Stimulated activated CD8-positive, alpha-beta memory T cell treated with anti-CD3 and anti-CD28 coated beads, Interleukin-12 subunit alpha, Interleukin-12 subunit beta, amount 100 ng/mL, for 1 hour (primary cell): ENCODE measurements at regions not wholly inside any gene's neighbourhood (a gene's known extent, or its start where the extent isn't known, plus 50 kb on each side); places are given as distances from the start of the nearest gene placed in this dataset.
"Not testable (repeated sequence)": the region's sequence is repeated elsewhere in the genome, so short reads cannot be mapped to it uniquely, and the experiment has no call there.

Source experiments
- DNase-seq: peaks from one replicate; pipeline ENCODE4 v3.0.0-alpha.2; 2020; ENCODE audit warnings: low read depth

DNA sequence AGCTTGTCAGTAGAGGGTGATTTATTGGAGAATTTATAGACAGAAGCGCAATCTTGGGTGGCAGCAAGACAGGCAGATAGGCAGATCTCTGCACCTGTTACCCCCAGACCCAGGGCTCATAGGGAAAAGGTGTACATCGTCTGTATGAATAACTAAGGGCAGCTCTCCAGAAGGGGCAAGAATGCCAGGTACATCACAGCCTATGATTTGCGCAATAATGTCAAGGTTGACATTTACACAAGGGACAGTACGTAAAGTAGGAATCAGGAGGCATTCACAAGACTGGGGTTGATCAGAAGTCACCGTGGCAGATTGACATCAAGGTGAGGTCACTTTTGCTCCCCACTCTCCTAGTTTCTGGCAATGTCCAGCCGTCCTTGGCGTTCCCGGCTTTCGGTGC, 524.1 kb downstream of the TRIML1 start:
- no peak for DNase-seq

DNA sequence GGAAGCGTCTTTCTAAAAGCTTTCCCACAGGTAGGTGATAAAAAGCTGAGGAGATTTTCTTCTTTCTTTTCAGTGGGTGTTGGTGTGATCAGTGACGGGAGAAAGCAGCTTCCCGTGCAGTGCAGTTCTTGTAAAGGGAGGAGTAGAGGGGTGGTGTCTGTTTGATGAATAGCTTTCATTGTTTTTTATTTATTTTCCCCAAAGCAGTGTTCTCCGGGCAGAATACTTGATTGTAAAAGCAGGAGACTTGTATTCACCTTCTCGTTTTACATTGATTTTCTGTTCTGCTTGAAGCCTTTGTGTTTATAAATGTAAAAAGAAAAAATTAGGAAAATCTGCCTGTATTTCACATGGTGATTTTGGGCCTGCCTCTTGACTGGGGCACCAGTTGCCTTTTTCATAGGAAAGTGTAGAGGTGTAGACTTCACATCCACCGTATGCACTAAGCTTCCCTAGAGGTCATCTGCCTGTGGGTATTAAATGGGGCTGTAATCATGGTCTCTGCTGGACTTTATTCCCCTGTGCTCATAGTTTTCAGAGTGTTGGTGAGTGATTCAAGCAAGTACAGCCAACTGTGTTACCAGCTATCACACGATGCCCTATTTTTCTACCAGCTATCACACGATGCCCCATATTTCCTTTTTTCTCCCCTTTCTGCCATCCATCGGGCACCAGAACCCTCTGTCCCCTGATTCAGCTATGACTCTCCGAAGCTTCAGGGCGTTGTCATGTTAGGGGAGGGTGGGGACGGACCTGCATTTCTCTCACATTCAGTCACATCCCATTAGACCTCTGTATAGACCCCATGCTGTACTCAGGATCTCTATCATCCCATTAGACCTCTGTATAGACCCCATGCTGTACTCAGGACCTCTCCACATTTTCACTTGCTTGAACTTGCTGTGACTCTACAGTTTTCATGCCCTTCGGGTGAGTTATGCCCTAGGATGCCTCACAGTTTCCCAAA, 526.5 kb downstream of the TRIML1 start:
- no peak for DNase-seq

DNA sequence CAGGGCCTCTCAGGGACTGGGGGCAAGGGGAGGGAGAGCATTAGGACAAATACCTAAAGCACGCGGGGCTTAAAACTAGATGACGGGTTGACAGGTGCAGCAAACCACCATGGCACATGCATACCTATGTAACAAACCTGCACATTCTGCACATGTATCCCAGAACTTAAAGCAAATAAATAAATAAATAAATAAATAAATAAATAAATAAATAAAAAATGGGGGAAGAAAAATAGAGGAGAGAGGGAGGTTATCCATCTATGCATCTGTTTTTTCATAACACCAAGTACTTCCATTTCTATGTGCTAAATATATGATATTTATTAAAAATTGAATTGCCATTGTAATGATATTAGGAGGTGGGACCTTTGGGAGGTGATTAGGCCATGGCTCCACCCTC, 539.5 kb downstream of the TRIML1 start:
- not testable (repeated sequence) for DNase-seq

DNA sequence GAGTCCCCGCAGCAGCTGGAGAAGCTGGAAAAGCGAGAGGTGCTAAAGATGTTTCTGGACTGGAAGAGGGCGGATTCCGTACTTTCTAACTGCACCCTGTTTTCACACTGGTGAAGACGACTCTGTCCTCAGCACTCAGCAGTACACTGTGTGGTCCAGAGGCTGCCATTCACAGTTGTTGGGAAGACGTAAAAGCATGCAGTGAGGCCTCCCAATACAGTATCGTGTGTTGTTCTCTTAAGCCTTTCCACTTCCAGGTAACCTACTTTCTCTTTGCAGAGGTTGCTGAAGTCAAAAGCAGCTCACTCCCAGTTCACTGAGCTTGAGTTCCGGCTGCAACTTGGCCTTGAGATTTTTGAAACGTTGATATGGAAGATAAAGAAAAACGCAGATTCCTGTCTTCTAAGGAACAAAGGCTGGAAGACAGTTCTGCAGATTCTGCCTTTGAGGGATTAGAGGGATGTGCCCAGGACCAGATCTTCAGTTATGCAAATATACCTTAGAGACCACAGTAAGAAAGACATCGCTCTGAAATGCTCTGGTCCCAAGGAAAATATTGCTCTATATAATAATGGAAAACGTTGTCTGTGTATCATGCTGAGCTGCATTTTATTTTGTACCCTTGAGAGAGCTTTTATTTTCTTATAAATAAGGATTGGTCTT, 540.9 kb downstream of the TRIML1 start:
- no peak for DNase-seq

DNA sequence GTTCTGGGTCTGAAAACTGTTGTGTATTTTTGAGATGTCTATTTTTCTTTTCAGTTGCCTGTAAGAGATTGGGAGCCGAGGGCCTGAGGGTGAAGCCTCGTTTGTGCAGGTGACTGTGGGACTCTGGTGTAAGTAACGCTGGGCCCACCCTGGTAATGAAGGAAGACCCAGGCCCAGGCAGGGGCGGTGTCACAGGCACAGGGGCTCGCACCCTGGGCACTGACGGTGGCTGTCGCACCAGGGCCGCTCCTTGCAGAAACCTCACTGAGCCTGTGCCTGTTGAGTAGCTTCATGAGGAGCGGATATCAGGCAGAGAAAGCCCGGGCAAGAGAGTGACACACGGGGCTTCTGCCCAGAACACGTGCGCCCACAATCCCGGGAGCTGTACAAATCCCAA, 541.4 kb downstream of the TRIML1 start:
- DNase-seq: no peak

DNA sequence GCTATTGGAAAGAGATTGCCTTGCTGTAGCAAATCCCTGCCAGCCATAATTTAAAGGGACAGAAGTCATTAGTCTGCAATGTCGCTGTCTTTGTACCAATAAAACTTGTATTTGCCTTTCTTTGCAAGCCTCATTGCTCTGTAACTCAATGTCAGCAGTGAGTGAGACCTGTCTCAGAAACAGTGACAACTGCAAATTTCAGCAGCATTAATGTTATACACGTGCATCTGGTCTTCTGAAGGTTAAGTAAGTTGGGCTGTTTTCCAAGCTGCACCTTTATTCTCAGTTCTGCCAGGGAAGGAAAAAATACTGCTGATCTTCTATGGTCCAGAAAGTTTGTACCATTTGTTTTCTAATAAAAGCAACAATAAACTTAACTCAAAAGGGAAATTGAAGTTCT, 543.1 kb downstream of the TRIML1 start:
- no peak for DNase-seq

DNA sequence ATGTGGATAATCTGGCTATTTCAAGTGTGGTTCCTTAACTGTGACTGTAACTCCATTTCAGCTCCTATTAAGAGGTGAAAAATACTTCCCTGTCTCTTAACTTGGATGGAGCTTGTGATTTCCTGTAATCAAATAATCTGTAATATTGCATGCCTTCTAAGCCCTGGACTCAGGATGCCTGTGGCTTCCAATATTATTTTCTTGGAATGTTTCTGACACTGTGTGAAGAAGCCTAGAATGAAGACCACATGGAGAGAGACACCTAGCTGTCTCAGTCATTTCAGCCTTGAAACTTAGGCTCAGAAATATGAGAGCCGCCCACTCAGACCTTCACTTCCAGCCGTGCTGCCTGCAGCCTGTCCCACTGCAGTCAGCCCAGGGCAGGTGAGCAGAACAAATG, 544.3 kb downstream of the TRIML1 start:
- DNase-seq: no peak

DNA sequence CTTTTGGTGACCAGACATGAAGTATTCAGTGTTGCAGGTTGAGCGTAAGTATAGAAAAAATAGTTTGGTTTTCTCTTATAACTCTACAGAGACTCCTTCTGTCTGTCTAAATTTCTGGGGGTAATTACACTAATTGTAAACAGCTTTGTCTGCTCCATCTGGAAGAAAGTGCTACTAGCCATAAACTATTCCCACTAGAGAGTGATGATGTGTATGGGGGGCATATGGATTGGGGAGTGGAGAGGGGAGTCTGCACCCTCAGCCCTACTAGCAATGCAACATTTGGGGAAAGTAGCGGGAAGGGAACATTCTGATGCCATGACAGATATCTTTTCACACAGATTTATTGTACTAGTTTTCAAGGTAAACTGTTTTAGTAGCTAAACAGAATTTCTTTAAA, 549.7 kb downstream of the TRIML1 start:
- no peak for DNase-seq

DNA sequence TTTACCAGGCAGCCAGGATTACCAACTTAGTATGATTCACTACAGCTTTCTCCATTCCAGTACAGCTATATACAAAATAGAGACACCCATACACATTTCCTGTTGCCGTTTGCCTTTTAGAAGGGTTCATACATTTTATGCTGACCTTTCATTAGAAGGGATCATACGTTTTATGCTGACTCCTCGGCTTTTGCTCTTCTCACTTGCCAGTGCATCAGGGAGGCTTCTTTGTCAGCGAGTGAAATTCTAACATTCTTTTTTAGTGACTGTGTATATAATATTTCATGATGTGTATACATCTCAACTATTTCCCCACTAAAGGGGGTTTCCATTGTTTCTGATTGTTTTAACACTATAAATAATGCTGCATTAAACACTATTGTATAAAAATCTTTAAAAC, 552.6 kb downstream of the TRIML1 start:
- DNase-seq: no peak

DNA sequence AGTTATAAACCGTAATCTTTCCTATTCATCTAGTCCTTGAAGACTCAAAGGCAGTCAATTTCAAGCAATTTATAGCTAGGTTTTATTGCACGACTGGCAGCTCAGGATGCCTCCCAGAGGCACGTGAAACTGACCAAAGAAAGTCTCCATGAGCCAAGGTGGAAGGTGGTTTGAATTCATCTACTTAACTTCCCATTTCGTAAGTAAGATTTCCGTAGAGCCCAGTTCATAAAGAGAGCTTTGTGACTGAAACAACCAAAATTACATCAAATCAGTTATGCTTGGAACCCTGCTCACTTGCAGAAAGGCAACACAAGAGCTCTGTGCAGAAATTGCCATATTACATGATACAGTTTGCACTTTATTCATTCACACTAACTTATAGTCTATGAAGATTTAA, 556.0 kb downstream of the TRIML1 start:
- no peak for DNase-seq

DNA sequence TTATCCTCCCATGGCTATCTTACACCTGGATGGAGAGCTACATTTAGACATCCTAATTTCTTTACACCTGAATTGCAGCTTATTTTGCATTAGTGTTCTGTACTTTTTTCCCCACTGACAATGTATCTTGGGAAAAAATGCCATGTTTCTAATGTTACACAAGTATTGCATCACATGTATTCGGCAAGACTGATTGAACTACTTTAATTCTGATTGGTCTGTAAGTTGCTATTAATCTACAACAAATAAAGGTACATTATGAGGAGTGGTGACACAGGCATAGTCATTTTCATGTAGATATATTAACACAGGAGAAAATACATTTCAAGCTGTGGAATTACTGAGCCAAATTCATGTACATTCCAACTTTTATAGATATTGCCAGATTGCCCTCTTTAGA, 558.0 kb downstream of the TRIML1 start:
- DNase-seq: no peak

DNA sequence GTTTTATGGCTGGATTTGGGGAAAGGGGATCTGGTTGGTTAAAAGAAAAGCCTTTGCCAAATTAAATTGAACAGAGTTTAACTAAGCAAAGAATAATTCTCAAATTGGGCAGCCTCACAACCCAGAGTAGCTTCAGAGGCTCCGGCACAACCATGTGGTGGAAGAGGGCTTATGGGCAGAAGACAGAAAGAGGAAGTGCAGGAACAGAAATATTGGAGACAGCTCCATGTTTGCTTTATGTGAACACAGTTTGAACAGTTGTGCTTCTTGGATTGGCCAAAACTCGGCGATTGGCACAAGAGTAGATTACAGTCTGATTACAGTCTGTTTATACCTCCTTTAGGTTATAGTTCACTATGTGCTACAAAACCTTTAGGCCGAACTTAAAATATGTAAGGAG, 562.7 kb downstream of the TRIML1 start:
- DNase-seq: no peak

DNA sequence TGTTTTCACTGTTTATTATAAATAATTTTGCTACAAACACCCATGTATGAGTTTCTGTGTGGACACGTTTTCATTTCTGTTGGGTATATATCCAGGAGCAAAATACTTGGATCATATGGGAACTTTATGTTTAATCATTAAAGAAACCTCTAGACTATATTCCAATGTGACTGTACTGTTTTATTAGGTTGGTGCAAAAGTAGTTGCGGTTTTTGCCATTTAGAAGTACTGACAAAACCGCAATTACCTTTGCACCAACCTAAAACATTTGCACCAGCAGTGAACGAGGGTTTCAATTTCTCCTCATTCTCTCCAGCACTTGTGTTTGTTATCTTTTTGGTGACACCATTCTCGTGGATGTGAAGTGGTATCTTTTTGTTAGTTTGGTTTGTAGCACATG, 565.0 kb downstream of the TRIML1 start:
- no peak for DNase-seq

DNA sequence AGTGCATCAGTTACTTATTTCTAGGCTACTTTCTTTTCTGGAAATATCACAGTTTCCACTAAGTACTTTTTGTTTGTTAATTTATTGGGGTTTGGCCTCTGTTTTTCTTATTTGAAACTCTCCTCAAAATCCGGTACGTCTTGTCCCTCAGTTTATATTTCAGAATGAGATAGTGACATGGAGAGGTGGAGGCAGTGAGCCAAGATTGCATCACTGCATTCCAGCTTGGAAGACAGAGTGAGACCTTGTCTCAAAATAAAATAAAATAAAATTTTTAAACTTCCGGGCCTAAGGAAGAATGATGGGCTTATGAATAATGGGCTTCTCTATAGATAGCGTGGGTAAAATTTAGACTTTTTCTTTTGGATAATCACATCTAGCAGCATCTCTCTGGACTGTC, 567.8 kb downstream of the TRIML1 start:
- no peak for DNase-seq

DNA sequence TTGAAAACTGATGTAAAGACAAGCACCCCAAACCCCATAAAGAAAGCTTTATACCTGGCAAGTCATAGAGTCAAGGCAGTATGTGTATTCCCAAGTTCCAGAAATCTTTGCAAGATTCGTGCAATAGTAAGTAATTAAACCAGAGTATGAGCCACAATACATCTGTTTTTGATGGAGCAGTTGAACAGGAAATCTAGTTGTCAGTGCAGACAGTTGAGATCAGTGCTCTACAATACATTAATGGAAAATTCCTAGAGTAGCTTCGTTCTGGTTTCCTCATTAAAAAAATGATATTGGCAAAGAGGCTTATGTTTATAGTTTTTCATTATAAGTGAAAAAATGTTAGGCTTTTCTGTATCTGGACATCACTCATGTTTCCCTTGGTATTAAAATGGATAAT, 575.3 kb downstream of the TRIML1 start:
- DNase-seq: no peak

DNA sequence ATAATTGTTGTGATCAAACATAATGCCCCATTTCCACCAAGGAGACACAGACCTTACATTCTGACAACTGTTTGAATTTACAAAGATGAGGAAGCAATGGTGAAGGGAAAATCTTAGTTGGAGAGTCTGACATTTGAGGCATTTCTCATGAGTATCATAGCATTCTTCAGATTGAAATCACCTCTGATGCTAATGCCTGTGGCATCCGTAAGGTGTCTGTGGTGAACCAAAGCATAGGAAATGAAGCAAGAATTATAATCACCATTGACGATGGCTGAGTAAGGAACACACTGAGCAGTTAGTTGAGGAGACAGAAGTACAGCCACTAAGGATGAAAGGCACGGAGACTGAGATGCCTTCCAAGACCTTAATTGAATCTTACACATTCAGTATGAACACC, 575.7 kb downstream of the TRIML1 start:
- no peak for DNase-seq

DNA sequence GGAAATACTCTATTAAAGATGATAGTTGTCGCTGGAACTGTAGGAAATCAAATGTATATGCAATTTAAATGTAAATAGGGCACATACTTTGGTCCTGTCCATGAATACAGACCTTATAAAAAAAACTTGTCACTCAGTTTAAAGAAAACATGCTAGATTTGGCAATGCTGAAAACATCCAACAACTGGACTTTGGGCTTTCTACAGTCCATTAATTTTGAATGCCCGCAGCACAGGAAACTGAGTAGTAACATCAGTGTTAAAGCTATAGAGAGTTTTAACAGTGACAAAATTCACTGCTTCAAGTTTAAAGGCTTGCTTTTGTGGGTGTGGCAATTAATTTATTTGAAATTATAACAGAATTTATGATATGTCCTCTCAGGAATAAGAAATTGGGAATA, 578.4 kb downstream of the TRIML1 start:
- DNase-seq: no peak

DNA sequence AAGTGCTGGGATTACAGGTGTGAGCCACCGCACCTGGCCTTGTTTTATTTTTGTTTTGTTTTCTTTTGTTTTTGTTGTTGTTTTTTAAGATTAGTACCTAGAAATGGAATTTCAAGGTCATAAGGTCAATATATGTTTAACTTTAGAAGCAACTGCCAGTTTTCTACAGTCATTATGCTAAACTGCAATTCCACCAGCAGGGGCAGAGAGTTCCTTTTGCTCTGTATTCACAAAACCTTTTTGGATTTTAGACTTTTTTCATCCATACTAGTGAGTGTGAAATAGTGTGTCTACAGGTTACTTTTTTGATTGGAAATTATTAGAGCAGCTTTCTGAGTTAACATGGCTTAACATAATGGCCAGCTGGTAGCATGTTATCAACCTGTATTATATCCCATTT, 580.6 kb downstream of the TRIML1 start:
- DNase-seq: no peak

DNA sequence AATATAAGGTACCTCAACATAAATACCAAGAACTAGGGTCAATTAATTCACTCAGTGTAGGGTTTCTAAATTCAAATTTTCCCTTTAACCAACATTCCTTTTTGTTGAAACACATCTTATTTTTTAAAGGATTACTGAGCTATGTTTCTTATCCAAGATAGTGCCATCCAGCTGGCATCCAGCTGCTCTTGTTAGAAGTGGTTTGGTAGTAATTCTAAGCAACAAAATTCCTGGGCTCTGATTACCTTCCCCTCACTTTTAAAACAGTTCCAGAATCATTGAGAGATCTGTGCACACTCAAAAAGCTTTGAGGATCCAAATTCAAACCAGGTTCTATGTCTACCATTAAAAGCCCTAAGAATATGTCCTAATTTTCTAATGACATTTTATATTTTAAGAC, 583.7 kb downstream of the TRIML1 start:
- no peak for DNase-seq

DNA sequence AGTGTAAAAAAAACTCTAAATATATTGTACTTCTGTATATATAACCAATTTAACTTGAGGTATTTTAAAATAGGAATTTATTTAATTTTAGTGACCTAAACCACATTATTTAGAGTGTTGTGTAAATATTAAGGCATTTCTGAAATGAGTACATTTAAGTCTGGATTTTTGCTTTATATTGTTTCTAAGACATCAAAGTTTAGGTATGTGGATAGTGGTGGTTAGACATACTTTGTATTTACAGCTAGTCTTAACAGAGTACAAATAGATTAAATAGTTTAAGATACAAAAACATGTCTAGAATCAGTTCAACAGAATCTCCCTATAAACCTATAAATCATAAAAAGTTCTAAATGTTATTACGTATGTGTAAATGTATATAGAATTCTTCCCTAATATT, 588.5 kb downstream of the TRIML1 start:
- DNase-seq: no peak

DNA sequence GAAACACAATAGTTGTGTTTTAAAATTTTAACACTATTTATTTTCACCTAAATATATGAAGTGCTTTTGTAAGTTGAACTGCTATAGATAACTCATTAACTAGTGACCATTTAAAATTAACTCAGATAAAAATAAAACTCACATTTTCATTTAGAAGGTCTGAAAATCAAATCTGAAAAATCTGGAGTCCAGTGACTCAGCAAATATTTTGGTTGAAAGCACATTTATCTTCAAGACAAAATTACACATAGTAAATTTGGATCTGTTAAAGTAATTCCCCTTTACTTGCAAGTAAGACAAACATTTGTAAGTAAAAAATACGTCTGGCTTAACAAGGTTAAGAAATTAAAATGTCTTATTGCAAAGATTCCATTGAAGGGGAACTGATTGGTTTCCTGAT, 589.1 kb downstream of the TRIML1 start:
- DNase-seq: no peak

DNA sequence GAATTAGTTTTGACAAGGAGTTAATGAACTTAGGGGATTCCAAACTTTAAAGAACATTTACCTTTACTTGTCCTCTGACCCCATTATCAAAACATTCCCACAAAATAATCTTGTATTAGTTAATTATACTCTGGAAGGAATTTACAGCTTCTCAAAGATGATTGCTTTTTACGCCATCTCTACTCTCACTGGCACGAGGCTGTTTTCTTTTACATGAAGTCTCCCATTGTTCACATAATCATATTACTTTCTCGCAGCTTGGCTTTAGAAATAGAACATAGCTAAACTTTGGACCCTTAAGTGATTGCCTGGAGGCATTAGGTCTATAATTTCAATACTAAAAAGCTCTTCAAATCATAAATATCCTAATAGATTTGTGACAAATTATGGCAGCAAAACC, 592.9 kb downstream of the TRIML1 start:
- no peak for DNase-seq

DNA sequence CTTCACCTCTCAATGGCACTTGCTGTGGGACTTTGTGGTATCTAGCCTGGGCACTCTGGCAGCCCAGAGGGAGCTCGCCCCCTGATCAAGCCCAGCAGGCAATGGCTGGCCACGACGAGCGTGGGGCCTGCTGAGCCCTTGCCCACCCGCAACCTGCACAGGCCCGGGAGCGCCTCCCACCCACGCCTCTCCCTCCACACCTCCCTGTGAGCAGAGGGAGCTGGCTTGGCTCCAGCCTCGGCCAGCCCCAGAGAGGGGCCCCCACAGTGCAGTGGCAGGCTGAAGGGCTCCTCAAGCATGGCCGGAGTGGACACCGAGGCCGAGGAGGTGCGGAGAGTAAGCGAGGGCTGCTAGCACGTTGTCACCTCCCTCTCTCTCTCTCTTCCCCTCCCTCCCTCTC, 595.8 kb downstream of the TRIML1 start:
- no peak for DNase-seq
